H1 (cell line): ENCODE measurements at regions not wholly inside any gene's neighbourhood (a gene's known extent, or its start where the extent isn't known, plus 50 kb on each side); places are given as distances from the start of the nearest gene placed in this dataset.

Experiments
- ATF3 ChIP-seq: IDR thresholded peaks from 2 replicates; pipeline ENCODE4 v1.6.1; 2011; ENCODE audit warnings: low read depth, mild to moderate bottlenecking, low read length; ENCODE audit not compliant: insufficient read depth
- CTBP2 ChIP-seq: IDR thresholded peaks from 2 replicates; pipeline ENCODE4 v1.7.0; 2011; ENCODE audit warnings: borderline replicate concordance, mild to moderate bottlenecking, moderate library complexity, mixed read lengths, low read length; ENCODE audit not compliant: insufficient read depth, insufficient read length
- KDM1A ChIP-seq: fragments of 200-600, 300-600 bp; sonication (generic); IDR thresholded peaks from 2 replicates; pipeline ENCODE4 v1.7.1; 2016; ENCODE audit warnings: mild to moderate bottlenecking, low read length, borderline replicate concordance
- SP1 ChIP-seq: IDR thresholded peaks from 2 replicates; pipeline ENCODE4 v1.6.1; 2011; ENCODE audit warnings: low read depth, low read length

DNA sequence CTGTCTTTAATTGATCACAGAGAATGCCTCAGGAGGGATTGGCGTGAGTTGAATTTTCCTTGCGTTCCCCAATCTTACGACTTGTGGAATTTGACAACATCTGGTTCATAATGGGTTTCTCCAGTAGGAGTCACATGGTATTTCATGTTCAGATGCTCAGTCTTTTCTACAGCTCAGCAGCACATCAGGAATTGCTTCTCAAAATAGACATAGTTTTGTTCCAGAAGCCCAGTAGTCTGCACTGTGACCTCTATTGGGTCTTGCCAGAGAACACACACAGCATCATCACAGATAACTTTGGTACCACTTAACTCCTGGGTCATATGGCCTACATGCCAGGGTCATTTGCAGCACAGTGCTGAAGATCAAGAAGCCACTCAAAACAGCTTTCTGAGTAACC is 282.5 kb upstream of the HTR2A start (continued):
- TF ChIP-seq CTBP2 (no peak), SP1 (no peak), KDM1A (no peak), ATF3 (no peak)
